ENCODE measurements at regions not wholly inside any gene's neighbourhood (a gene's known extent, or its start where the extent isn't known, plus 50 kb on each side); places are given as distances from the start of the nearest gene placed in this dataset.

DNA sequence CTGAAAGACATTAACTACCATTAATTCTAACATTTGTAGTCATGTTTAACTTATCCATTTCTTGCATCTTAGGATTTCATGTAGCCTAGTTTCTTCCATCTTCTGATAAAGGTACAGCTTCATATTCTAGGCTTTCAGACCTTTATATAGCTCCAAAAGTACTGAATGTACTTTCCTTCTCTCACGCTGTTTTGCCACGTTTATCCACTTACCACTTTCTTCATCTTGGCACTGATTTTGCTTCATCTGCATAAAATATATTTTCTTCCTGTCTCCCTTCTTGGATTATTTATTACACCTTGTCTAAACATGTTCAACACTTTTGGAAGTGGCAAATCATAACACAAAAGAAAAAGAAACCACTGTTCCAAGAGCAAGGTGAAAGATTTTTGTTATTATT is 553.8 kb downstream of the DTWD2 start:
- no peaks in the 10 kb centered on the region for H3K27me3 ChIP-seq (replicated peaks; ENCODE audit: insufficient read depth)
- no peak for TF ChIP-seq CTCF (IDR thresholded peaks at IDR 0.05)
- H3K4me3 ChIP-seq = no peak overlapping the region
- H3K36me3 ChIP-seq = no peaks in the 10 kb centered on the region
- no peak overlapping the region for H3K27ac ChIP-seq
- ATAC-seq (ENCODE audit: insufficient number of reproducible peaks, low FRiP score, low read depth) = no peak
- no peaks in the 10 kb centered on the region for H3K4me1 ChIP-seq (ENCODE audit: control insufficient read depth in 1 of 2, low read depth in 2 of 2)
- H3K9me3 ChIP-seq = no peaks in the 10 kb centered on the region
- DNase-seq (ENCODE audit: low spot score) = no peak

DNA sequence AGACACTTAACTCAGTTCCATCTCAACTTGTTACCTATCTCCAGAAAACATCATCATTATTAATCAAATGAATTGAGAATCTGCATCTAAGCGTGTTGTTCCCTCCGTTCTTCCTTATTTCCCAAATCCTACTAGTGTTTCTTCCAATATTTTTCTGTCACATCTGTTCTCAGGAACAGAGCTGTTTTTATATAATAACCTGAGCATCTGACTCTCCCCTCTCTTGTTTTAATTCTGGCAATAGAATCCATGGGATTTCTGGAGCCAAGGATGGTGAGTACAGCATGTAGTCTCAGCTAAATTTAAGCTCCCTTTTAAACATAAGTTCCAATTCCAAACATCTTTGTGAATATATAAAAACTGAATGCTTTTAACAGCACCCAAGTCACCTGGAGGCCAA is 558.3 kb downstream of the DTWD2 start:
- DNase-seq (ENCODE audit: low spot score) (no peak), ATAC-seq (ENCODE audit: insufficient number of reproducible peaks, low FRiP score, low read depth) (no peak)
- H3K4me3 ChIP-seq = no peak overlapping the region
- no peaks in the 10 kb centered on the region for H3K36me3 ChIP-seq
- no peak overlapping the region for H3K27ac ChIP-seq
- H3K9me3 ChIP-seq = no peaks in the 10 kb centered on the region
- no peaks in the 10 kb centered on the region for H3K4me1 ChIP-seq (ENCODE audit: control insufficient read depth in 1 of 2, low read depth in 2 of 2)
- H3K27me3 ChIP-seq (replicated peaks; ENCODE audit: insufficient read depth) = no peaks in the 10 kb centered on the region
- no peak for TF ChIP-seq CTCF (IDR thresholded peaks at IDR 0.05)

GRCh38 chr5:118407958-118408357 is 580.4 kb downstream of the DTWD2 start:
- ATAC-seq (ENCODE audit: insufficient number of reproducible peaks, low FRiP score, low read depth) (no peak), DNase-seq (ENCODE audit: low spot score) (no peak)
- Histone ChIP-seq H3K4me1 (ENCODE audit: control insufficient read depth in 1 of 2, low read depth in 2 of 2) (peaks cover 0 to 8% of the 10 kb centered on the region in 2 donors), H3K36me3 (no peaks in the 10 kb centered on the region), H3K27me3 (replicated peaks; ENCODE audit: insufficient read depth) (no peaks in the 10 kb centered on the region), H3K9me3 (no peaks in the 10 kb centered on the region), H3K4me3 (no peak overlapping the region), H3K27ac (no peak overlapping the region)
- TF ChIP-seq CTCF (IDR thresholded peaks at IDR 0.05) = no peak

DNA sequence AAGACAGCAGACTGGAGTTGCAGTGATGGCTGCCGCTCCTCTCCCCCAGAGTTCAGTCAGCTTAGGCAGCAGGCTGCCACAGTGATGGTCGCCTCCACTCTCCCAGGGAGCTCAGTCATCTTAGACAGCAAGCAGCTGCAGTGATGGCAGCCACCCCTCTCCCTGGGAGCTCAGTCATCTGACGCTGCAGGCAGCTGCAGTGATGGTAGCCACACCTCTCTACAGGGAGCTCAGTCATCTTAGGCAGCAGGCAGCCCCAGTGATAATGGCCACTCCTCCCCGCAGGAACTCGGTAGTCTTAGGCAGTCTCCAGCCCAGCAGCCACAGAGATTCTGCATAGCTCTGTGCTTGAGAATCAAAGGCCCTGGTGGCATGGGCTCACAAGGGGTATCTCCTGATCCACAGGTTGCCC is 582.7 kb downstream of the DTWD2 start:
- no peak for DNase-seq (ENCODE audit: low spot score)
- Histone ChIP-seq H3K4me3 (no peak overlapping the region), H3K27ac (no peak overlapping the region), H3K9me3 (no peaks in the 10 kb centered on the region), H3K27me3 (replicated peaks; ENCODE audit: insufficient read depth) (no peaks in the 10 kb centered on the region), H3K4me1 (ENCODE audit: control insufficient read depth in 1 of 2, low read depth in 2 of 2) (peaks cover 0 to 8% of the 10 kb centered on the region in 2 donors), H3K36me3 (no peaks in the 10 kb centered on the region)
- ATAC-seq (ENCODE audit: insufficient number of reproducible peaks, low FRiP score, low read depth) = no peak
- TF ChIP-seq CTCF (IDR thresholded peaks at IDR 0.05) = no peak

- Histone ChIP-seq H3K36me3 (no peaks in the 10 kb centered on the region), H3K9me3 (no peaks in the 10 kb centered on the region), H3K27ac (no peak overlapping the region), H3K4me3 (no peak overlapping the region), H3K4me1 (ENCODE audit: control insufficient read depth in 1 of 2, low read depth in 2 of 2) (no peaks in the 10 kb centered on the region), H3K27me3 (replicated peaks; ENCODE audit: insufficient read depth) (no peaks in the 10 kb centered on the region)
- DNase-seq (ENCODE audit: low spot score) (no peak), ATAC-seq (ENCODE audit: insufficient number of reproducible peaks, low FRiP score, low read depth) (no peak)
- no peak for TF ChIP-seq CTCF (IDR thresholded peaks at IDR 0.05)
Measured at GRCh38 chr5:118397236-118397635, 591.1 kb downstream of the DTWD2 start.

All from thoracic aorta (tissue), 2 donors.